ENCODE measurements at regions not wholly inside any gene's neighbourhood (a gene's known extent, or its start where the extent isn't known, plus 50 kb on each side); places are given as distances from the start of the nearest gene placed in this dataset.
A peak's percentile ranks its signal among the peaks of the same experiment; 100 is the strongest.
"Not testable (repeated sequence)": the region's sequence is repeated elsewhere in the genome, so short reads cannot be mapped to it uniquely, and the experiment has no call there.

- DNase-seq: peak in 1 of 2 experiments; percentile 0
These were observed 382.6 kb upstream of the TGIF2LX start for GRCh38 chrX:89539150-89539549.

- DNase-seq: not testable (repeated sequence)
These were observed 364.6 kb upstream of the TGIF2LX start for GRCh38 chrX:89557146-89557545.

DNA sequence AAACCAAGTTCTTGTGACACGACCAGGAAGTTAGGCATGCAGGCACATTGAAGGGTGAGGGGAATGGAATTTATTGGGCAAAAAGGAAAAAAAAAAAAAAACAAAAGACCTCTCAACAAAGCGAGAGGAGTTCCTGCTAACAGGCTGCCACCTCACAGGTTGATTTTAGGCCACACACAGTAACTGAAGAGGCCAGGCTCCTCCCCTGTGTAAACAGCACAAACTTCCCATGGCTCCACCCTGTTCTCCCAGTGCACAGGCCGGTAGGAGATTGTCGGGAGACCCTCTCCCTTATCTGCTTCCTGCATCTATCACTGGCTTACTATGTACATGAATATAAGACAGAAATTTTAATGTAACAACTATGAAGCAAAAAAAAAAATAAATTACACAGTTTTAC, 359.6 kb upstream of the TGIF2LX start:
- DNase-seq: not testable (repeated sequence)

DNA sequence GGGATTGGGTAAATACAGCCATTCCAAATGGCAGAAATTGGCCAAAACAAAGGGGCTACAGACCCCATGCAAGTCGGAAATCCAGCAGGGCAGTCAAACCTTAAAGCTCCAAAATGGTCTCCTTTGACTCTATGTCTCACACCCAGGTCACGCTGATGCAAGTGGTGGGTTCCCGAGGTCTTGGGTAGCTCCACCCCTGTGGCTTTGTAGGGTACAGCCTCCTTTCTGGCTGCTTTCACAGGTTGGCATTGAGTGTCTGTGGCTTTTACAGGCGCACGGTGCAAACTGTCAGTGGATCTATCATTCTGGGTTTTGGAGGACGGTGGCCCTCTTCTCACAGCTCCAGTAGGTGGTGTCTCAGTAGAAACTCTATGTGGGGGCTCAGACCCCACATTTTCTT, 358.6 kb upstream of the TGIF2LX start:
- DNase-seq: not testable (repeated sequence)

DNA sequence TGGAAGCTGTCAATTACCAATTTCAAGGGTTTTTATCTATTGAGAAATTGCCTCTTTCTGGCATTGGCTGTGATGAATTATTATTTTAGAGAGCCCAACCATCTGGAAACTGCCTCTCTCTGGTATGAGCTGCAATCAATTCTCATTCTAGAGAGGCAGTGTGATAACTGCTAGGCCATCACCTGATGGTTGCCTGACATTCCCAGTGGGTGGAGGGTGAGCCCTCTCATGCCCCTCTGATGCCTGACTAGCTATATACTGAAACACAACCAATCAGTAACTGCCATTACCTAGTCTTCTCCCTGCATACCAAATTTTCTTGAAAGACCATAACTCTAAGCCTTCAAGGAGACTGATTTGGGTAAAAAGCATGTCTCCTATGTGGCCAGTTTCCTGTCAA, 353.9 kb upstream of the TGIF2LX start:
- DNase-seq: not testable (repeated sequence)

DNA sequence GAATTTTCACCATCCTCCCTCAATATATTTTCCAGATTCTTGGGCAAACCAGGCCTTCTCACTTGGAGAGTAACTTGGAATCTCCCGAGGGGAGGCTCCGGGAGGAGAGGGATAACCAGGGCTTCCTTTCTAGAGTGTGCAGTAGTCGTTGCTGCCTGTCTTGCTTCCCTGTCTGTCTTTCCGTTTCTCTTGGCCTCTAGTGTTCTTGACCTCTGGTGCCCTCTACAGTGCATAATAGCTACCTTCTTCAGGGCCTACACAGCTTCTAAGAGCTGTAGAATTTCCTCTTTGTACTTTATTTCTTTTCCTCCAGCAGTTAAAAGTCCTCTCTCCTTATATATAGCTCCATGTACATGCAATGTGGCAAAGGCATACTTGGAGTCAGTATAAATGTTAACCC, 339.8 kb upstream of the TGIF2LX start:
- not testable (repeated sequence) for DNase-seq

- DNase-seq: not testable (repeated sequence)
These were observed 289.9 kb upstream of the TGIF2LX start for GRCh38 chrX:89631858-89632257.

DNA sequence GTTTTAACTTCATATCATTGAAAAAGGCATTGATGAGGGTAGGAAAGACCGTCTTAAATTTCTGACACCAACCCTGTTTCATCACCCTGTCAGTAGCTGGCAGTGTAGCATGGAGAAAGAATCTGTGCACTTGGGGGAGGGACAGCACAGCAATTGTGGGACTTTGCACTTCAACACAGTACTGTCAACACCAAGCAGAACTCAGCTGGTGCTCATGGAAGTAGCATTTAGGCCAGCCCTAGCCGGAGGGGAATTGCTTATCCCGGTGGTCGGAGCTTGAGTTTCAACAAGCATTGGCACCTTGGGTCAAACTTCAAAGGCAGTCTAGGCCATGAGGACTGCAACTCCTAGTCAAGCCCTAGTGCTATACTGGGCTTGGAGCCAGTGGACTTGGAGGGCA, 285.8 kb upstream of the TGIF2LX start:
- not testable (repeated sequence) for DNase-seq

GRCh38 chrX:89658662-89659061, 263.0 kb upstream of the TGIF2LX start:
- not testable (repeated sequence) for DNase-seq

DNA sequence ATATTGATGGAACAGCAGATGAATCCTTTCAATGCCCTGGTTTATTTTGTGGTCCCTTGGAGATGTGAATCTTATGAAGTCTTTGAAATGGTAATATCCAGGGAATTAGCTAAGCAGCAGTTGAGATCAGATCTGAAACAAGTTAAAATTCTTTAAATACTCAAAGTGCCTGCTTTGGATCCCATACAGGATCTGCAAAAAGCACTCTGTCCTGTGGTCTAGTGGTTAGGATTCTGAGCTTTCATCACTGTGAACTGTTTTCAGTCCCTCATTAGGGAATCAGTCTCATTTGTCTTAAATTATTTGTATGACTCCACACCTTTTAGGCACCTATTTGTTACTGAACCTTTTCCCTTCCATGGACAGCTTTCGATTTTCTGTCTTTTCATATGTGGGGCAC, 215.2 kb upstream of the TGIF2LX start:
- DNase-seq: not testable (repeated sequence)

DNA sequence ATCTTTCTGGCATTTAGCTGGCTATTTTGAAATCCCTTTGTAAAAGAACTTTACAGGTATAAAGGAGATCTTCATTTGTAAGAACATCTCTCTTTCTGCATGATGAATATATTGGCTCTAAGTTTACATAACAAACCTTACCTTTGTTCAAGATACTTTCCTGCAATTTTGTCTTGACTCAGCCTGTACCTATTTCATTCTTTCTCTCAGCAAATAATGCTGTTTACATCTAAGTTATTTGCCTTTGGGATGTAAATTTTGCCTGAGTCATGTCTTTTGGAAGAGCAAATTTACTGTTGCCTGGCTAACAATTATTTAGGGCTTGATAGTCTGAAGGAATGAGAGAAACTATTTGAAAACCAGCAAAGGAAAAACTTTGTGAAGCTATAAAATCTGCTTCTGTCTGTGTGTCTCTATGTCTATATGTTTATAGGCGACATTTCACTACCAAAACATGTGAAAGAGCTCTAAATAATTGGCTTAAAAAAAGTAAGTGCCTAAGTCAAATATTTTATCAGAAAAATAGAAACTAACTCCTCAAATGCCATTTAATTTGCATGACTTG, 214.3 kb upstream of the TGIF2LX start:
- not testable (repeated sequence) for DNase-seq

DNA sequence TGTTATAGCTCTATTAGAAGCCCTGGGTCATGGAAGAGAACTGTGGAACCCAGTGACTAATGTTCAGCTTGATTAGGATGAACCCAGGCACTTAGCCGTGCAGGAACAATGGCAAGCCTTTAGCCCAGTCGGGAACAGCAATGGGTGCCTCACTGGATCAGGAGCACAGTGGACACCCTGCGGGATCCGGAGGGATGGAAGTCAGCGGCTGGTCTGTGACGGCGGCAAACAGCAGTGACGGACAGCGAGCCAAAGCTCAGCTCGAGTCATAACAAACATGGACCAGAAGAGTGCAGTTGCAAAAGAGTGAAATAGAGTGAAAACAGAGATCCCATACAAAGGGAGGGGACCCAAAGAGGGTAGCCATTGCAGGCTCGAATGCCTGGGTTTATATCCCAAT, 187.3 kb upstream of the TGIF2LX start:
- DNase-seq: not testable (repeated sequence)

DNA sequence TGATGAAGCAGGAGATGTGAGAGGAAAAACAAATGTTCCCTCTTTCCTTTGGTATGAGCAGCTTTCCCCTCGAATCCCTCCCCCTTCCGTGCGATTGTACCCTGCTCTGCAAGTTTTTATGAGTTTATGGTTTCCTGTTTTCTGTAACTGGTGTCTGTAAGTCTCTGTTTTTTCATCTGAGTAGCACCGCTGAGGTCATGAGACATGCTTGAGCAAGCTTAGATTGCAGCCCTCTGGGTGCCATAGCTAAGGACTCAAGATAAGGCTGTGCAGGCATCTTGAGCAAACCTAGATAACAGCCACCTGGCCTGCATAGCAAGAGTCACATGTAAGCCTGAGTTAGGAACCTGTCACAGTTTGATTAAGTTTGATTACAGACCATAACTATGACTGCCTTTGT, 165.2 kb upstream of the TGIF2LX start:
- not testable (repeated sequence) for DNase-seq

DNA sequence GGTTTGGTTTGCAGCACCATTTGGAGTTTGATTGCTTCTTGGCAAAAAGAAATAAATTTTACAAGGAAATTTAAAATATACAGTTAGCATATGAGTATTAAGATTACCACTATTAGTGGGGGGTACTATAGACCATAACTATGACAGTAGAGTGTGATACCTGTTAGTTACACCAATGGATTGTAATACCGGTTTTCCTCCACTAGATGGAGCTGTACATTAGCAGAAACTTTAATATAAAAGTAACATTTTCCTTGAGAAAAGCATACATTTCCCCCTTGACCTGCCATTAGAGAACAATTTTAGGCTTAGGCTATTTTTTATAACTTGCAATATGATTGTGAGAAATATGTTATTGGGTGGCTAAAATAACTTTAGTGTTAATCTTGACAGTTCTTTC, 163.9 kb upstream of the TGIF2LX start:
- DNase-seq: peak in 1 of 2 experiments; percentile 13

- DNase-seq: not testable (repeated sequence)
These were observed 162.5 kb upstream of the TGIF2LX start for GRCh38 chrX:89759076-89759685.

- DNase-seq: not testable (repeated sequence)
These were observed 150.1 kb upstream of the TGIF2LX start for GRCh38 chrX:89771639-89772038.

- not testable (repeated sequence) for DNase-seq
These were observed 110.3 kb upstream of the TGIF2LX start for GRCh38 chrX:89811440-89811839.

- not testable (repeated sequence) for DNase-seq
These were observed 82.0 kb upstream of the TGIF2LX start for GRCh38 chrX:89839723-89840122.

GRCh38 chrX:89871662-89872061, 50.0 kb upstream of the TGIF2LX start:
- not testable (repeated sequence) for DNase-seq

Measured in NCI-H446 (cell line).